Skeletal muscle satellite cell (primary cell): ENCODE measurements at regions not wholly inside any gene's neighbourhood (a gene's known extent, or its start where the extent isn't known, plus 50 kb on each side); places are given as distances from the start of the nearest gene placed in this dataset.

Experiments used
- H3K27me3 ChIP-seq: 2 replicates; pipeline ENCODE4 v1.7.0; 2013; ENCODE audit warnings: low read length; ENCODE audit not compliant: control insufficient read depth, insufficient read depth
- H3K36me3 ChIP-seq: 2 replicates; pipeline ENCODE4 v1.7.0; 2013; ENCODE audit warnings: mild to moderate bottlenecking, control low read depth, low read length; ENCODE audit not compliant: insufficient read depth
- H3K4me1 ChIP-seq: 2 replicates; pipeline ENCODE4 v1.7.0; 2013; ENCODE audit warnings: low read length; ENCODE audit not compliant: control insufficient read depth, insufficient read depth
- H3K4me2 ChIP-seq: 2 replicates; pipeline ENCODE4 v1.7.0; 2013; ENCODE audit warnings: mild to moderate bottlenecking, low read length
- H3K4me3 ChIP-seq: 2 replicates; pipeline ENCODE4 v1.7.0; 2013; ENCODE audit warnings: low read length
- H3K9ac ChIP-seq: 2 replicates; pipeline ENCODE4 v1.7.0; 2013; ENCODE audit warnings: mild to moderate bottlenecking, low read depth, low read length, moderate library complexity
- H3K9me3 ChIP-seq: replicated peaks from 2 replicates; pipeline ENCODE4 v1.7.0; 2013; ENCODE audit warnings: mild to moderate bottlenecking, control low read depth, low read length

DNA sequence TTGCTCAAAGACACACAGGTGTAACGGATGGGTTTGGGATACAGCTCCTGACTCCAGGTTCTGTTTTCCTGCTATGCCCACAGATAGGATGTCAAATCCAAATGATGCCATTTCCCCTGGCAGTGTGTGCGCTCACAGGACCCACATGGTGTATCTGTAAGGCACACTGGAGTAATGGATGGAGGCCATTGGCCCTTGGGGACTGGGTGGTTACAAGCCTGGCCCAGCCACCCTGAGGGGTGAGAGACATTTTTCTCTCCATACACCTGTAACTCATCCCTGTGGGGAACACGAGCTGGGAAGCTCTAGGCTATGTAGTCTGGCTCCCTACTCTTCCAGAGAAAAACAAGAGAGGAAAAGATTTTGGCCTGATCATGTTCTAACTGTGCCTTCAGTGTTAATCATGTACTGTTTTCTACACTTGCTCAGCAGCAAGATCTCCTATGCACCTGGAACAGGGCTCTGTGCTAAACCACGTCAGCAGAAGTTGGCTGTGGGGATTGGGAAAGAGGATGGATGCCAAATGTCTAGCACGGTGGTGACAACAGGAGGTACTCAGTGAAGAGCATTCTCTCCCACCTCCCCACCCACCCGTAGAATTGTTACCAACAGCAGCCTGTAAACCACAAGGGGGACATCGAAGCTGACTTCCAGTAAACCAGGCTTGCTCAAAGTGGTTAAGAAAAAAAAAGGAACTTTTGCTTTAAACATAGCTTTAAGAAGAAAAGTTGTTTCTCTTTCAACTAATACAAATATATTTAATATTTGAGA is 237.0 kb downstream of the LACC1 start:
- no peak overlapping the region for H3K4me3 ChIP-seq

DNA sequence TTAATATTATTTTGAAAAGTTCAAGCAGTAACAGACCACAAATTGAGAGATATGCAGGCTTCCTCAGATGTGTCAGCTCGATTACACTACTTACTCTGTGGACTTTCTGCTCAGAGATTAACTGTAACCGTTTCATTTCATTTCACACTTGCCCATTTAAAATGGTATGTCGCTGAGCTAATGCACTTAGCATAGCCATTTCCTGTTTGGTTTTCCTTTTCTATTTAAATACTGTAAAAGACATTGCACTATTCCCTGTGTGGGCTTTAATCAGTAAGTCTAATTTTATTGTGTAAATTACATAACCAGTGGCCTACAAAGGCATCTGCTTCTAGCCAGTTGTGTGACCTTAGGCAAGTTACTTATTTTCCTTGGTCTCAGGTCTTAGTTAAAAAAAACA is 237.6 kb downstream of the LACC1 start:
- Histone ChIP-seq H3K4me2 (peak overlapping the region; percentile 37), H3K9me3 (no peaks in the 10 kb centered on the region), H3K36me3 (no peaks in the 10 kb centered on the region), H3K4me1 (peaks cover 13% of the 10 kb centered on the region), H3K27me3 (no peaks in the 10 kb centered on the region), H3K9ac (no peak overlapping the region), H3K4me3 (no peak overlapping the region)

More for the DNA sequence above, 237.0 kb downstream of the LACC1 start:
- no peaks in the 10 kb centered on the region for H3K9me3 ChIP-seq
- H3K4me2 ChIP-seq = peak overlapping the region; percentile 37
- no peaks in the 10 kb centered on the region for H3K27me3 ChIP-seq
- no peak overlapping the region for H3K9ac ChIP-seq
- H3K4me1 ChIP-seq = peaks cover 13% of the 10 kb centered on the region
- H3K36me3 ChIP-seq = no peaks in the 10 kb centered on the region

DNA sequence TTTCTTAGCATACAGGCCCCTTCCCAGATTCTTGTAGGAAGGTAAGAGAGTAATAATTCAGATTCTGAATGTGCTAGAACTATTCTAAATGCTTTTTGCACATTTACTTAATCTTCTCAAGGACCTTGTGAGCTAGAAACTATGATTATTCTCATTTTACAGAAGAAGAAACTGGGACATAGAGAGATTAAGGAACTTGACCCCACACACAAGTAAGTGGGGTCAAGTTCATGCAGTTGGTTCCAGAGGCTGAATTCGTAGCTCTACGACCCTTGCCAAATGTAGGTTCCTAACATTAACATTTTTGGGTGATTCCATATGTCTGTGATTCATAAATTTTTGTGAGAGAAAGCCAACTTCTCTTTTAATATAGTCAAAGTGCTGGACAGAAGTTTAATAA is 238.1 kb downstream of the LACC1 start:
- Histone ChIP-seq H3K9me3 (no peaks in the 10 kb centered on the region), H3K4me1 (peaks cover 13% of the 10 kb centered on the region), H3K36me3 (no peaks in the 10 kb centered on the region), H3K9ac (no peak overlapping the region), H3K4me2 (no peak overlapping the region), H3K4me3 (no peak overlapping the region), H3K27me3 (no peaks in the 10 kb centered on the region)

DNA sequence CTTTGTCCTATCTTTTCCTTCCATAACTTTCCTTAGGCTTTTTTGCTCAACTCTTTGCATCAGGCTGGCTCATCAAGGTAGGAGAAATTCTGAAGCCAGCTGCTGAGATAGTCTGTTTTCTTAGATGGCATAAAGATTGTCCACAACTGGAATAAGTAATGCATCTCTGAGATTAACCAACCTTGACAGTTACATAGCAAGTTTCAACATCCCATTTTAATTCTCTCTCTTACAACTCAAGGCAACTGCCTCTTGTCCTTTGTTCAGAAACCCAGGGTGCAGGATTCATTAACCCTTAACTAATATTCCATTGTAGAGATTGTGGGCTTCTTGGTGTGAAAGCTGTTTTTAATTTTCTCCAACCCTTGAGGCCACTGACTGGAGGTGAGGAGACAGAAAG is 239.2 kb downstream of the LACC1 start:
- Histone ChIP-seq H3K9ac (no peak overlapping the region), H3K4me2 (no peak overlapping the region), H3K27me3 (no peaks in the 10 kb centered on the region), H3K9me3 (no peaks in the 10 kb centered on the region), H3K4me3 (no peak overlapping the region), H3K36me3 (no peaks in the 10 kb centered on the region), H3K4me1 (peaks cover 13% of the 10 kb centered on the region)

DNA sequence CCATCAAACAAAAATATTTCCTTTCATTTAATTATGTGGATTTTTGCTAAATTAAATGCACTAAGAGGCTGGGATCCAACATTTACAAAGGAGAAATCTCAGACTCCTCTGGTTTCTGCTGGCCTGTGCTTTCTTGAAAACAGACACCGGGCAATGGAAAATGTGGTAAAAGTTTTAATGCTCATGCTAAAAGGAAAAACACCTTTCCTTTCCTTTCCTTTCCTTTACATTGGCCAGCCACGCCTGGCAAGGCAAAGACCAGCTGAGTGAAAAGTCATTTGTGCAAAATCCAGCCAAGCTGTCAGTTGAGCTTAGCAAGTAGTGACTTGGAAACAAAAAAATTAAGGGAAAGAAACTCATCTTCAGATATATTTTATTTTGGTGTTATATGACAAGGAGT is 240.3 kb downstream of the LACC1 start:
- Histone ChIP-seq H3K9me3 (no peaks in the 10 kb centered on the region), H3K4me3 (no peak overlapping the region), H3K9ac (no peak overlapping the region), H3K36me3 (no peaks in the 10 kb centered on the region), H3K27me3 (no peaks in the 10 kb centered on the region), H3K4me1 (peaks cover 13% of the 10 kb centered on the region), H3K4me2 (no peak overlapping the region)

DNA sequence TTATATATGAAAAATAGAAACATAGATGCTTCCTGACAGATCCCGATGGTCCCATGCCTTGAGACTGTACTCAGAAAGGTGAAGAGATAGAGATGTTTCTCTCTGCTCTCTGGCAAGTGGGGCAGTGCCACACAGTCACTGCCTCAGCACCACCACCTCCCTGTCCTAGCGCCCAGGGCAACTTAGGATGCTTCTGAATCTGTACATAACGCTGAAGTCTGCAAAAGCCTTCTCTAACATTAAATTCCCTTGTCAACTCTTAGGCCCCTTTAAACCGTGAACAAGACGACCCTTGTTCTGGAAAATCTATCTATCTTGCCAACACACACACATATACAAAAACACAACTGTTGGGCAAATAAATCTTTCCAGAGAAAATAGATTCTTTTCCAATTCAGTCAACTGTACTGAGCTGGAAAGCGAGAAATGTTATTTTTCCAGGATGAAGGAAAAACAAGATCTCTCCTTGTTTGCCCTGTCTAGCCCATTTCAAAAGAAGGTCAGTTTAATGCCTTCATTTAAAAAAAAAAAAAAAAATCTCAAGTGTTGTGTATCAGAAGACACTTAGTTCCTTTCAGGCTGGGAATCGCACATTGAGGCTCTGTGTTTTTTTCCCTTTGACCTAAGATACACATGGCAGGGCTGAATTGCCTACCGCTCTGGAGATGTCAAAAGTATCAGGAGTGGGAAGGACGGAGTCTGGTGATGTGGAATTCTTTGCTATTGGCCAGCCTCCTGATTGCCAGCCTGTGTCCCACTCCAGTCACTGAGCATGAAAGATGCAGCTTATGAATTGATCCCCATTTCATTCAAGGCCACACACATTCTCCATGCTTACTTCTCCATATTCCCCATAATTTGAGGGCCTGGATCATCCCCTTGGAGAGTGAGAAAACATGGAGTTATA is 241.4 kb downstream of the LACC1 start:
- H3K4me1 ChIP-seq = peaks cover 13% of the 10 kb centered on the region
- H3K36me3 ChIP-seq = no peaks in the 10 kb centered on the region
- no peak overlapping the region for H3K4me2 ChIP-seq
- H3K9ac ChIP-seq = no peak overlapping the region
- H3K4me3 ChIP-seq = no peak overlapping the region
- H3K9me3 ChIP-seq = no peaks in the 10 kb centered on the region
- H3K27me3 ChIP-seq = no peaks in the 10 kb centered on the region

DNA sequence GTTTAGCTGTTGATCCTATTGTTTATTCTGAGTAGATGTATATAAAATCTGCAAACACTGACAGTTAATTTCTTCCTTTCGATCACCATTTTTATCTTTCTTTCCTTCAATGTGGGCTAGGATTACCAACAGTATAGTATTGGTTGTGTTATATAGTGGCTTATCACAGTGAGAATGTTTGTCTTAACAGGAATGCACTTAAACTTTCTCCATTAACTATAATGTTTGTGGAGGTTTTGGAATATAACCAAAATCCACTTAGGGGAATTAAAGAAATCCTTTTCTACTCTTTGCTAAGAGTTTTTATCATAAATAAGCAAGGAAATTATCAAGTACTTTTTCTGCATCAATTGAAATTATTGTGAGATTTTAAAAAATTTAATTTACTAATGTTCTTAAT is 244.6 kb downstream of the LACC1 start:
- H3K9me3 ChIP-seq = no peaks in the 10 kb centered on the region
- no peak overlapping the region for H3K4me3 ChIP-seq
- H3K4me2 ChIP-seq = no peak overlapping the region
- H3K4me1 ChIP-seq = no peaks in the 10 kb centered on the region
- no peak overlapping the region for H3K9ac ChIP-seq
- H3K36me3 ChIP-seq = no peaks in the 10 kb centered on the region
- H3K27me3 ChIP-seq = no peaks in the 10 kb centered on the region

DNA sequence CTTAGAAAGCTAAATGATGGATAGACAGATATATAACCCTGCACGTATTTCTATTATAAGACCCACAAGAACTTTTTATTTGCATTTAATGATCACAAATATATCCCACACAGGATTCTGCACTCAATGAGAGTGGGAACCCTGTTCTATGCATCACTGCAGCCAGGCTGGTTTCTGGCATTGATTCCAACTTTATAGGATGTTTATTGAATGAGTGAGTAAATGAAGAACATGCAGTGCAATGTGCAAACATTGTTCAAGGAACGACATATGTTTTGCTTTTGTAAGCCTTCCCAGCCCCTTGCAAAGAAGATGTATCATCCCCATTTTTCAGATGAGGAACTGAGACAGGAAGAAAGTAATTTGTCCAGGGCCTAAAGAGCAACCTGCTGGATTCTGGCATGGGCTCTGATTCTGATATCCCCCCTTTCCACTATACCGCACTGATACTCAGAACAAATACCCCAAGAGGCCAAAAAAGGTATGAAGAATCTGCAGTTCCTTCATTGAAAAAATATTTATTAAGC is 246.3 kb downstream of the LACC1 start:
- Histone ChIP-seq H3K9ac (no peak overlapping the region), H3K4me3 (no peak overlapping the region), H3K36me3 (no peaks in the 10 kb centered on the region), H3K4me1 (no peaks in the 10 kb centered on the region), H3K9me3 (no peaks in the 10 kb centered on the region), H3K27me3 (no peaks in the 10 kb centered on the region), H3K4me2 (no peak overlapping the region)

DNA sequence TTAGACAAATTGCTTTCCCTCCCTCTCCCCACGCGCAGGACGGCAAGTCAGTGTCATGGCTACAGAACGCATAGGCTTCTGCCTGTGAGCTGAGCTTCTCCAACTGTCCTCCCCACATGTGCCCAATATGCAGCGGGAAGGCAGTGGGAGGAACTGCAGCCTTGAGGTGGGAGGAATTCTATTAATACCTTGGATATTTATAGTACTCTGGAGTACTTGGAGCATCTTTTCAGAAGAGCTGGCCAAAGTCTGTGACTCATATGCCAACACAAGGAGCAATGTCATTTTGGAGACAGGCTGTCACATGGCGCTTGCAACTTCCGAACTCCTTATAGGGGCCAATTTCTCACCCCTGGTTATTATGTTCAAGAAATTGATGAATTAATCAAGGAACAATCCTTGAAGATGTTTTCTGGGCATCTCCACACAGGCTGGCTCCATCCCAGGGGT is 245.0 kb upstream of the SERP2 start:
- Histone ChIP-seq H3K4me1 (peaks cover 19% of the 10 kb centered on the region), H3K9ac (no peak overlapping the region), H3K27me3 (no peaks in the 10 kb centered on the region), H3K4me2 (no peak overlapping the region), H3K36me3 (no peaks in the 10 kb centered on the region), H3K4me3 (no peak overlapping the region), H3K9me3 (no peaks in the 10 kb centered on the region)

DNA sequence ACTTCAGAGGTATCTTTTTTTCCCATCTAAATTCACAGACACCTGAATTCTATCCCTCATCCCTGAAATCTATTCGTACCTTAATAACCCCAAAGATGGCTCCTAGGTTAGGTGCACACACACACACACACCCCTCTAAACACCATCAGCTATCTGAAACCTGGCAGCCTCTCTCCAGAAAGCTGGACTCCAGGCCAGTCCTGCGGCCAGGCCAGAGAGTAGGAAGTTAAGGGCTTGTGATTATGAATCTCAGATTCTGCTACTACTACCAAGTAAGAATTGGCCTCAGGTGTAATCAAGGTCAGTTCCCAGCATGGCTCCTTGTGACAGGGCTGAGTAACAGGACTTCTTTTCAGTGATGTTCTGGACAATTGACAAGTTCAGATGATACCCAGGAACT is 244.2 kb upstream of the SERP2 start:
- Histone ChIP-seq H3K4me1 (peaks cover 19% of the 10 kb centered on the region), H3K9me3 (no peaks in the 10 kb centered on the region), H3K4me2 (no peak overlapping the region), H3K36me3 (no peaks in the 10 kb centered on the region), H3K9ac (no peak overlapping the region), H3K4me3 (no peak overlapping the region), H3K27me3 (no peaks in the 10 kb centered on the region)

DNA sequence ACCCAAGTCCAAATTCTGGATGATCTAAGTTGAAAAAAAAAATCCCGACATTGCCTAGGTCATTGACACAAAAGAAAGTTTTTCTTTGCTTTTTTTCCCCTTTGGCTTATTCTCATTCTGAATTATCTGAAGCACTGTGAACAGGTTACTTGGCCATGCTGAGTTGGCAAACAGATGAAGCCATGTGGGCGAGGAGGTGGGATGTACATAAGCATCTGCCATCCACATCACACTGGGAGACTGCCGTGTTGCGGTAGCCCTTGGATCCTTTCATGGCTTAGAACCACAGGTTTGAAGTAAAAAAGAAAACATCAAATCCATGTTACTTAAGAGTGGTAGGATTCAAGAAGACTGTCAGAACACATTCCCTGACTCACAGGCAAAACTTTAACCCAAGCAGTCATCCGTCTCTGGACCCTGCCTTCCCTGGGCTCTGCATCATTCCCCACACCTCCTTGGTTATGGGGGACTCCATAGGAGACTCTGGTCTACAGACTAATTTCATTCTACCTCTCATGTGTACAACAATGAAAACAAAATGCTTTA is 242.5 kb upstream of the SERP2 start:
- H3K27me3 ChIP-seq = no peaks in the 10 kb centered on the region
- H3K9ac ChIP-seq = no peak overlapping the region
- no peaks in the 10 kb centered on the region for H3K9me3 ChIP-seq
- H3K4me1 ChIP-seq = peaks cover 20% of the 10 kb centered on the region
- H3K36me3 ChIP-seq = no peaks in the 10 kb centered on the region
- no peak overlapping the region for H3K4me2 ChIP-seq
- no peak overlapping the region for H3K4me3 ChIP-seq
